ENCODE measurements at regions not wholly inside any gene's neighbourhood (a gene's known extent, or its start where the extent isn't known, plus 50 kb on each side); places are given as distances from the start of the nearest gene placed in this dataset.

GRCh38 chr6:93889713-93890112 is 470.4 kb upstream of the EPHA7 start:
- Histone ChIP-seq H3K4me3 (ENCODE audit: low read depth, low read length) (no peak overlapping the region), H3K9me3 (ENCODE audit: control insufficient read depth, insufficient read depth, low read length) (no peaks in the 10 kb centered on the region; the same call in 1 of the 2 replicates), H3K27me3 (ENCODE audit: control insufficient read depth, insufficient read depth, low read length) (no peaks in the 10 kb centered on the region), H3K27ac (ENCODE audit: low read depth, low read length) (no peak overlapping the region)
- ChIA-PET CTCF (no interaction called here), POLR2A (no interaction called here)
- no peak for DNase-seq (ENCODE audit: low read depth, low spot score)
- no peak for TF ChIP-seq CTCF (IDR thresholded peaks at IDR 0.05; ENCODE audit: low read depth, low read length)

- DNase-seq (ENCODE audit: low read depth, low spot score), result no peak
- ChIA-PET CTCF (no interaction called here), POLR2A (no interaction called here)
- Histone ChIP-seq H3K27me3 (ENCODE audit: control insufficient read depth, insufficient read depth, low read length) (no peaks in the 10 kb centered on the region), H3K27ac (ENCODE audit: low read depth, low read length) (no peak overlapping the region), H3K4me3 (ENCODE audit: low read depth, low read length) (no peak overlapping the region), H3K9me3 (ENCODE audit: control insufficient read depth, insufficient read depth, low read length) (no peaks in the 10 kb centered on the region; the same call in 1 of the 2 replicates)
- no peak for TF ChIP-seq CTCF (IDR thresholded peaks at IDR 0.05; ENCODE audit: low read depth, low read length)
These were observed 467.1 kb upstream of the EPHA7 start for GRCh38 chr6:93886416-93886815.

GRCh38 chr6:93859971-93860370 is 440.6 kb upstream of the EPHA7 start:
- TF ChIP-seq CTCF (IDR thresholded peaks at IDR 0.05; ENCODE audit: low read depth, low read length), result no peak
- DNase-seq (ENCODE audit: low read depth, low spot score), result no peak
- H3K9me3 ChIP-seq (ENCODE audit: control insufficient read depth, insufficient read depth, low read length), result peaks cover 3% of the 10 kb centered on the region; the same call in 1 of the 2 replicates
- POLR2A ChIA-PET, result no interaction called here
- no peaks in the 10 kb centered on the region for H3K27me3 ChIP-seq (ENCODE audit: control insufficient read depth, insufficient read depth, low read length)
- no peak overlapping the region for H3K4me3 ChIP-seq (ENCODE audit: low read depth, low read length)
- no peak overlapping the region for H3K27ac ChIP-seq (ENCODE audit: low read depth, low read length)
- CTCF ChIA-PET, result no interaction called here

- DNase-seq (ENCODE audit: low read depth, low spot score), result no peak
- Histone ChIP-seq H3K27me3 (ENCODE audit: control insufficient read depth, insufficient read depth, low read length) (no peaks in the 10 kb centered on the region), H3K9me3 (ENCODE audit: control insufficient read depth, insufficient read depth, low read length) (peaks cover 6% of the 10 kb centered on the region; the same call in 1 of the 2 replicates), H3K27ac (ENCODE audit: low read depth, low read length) (no peak overlapping the region), H3K4me3 (ENCODE audit: low read depth, low read length) (no peak overlapping the region)
- no peak for TF ChIP-seq CTCF (IDR thresholded peaks at IDR 0.05; ENCODE audit: low read depth, low read length)
- ChIA-PET POLR2A (no interaction called here), CTCF (no interaction called here)
These were observed 438.9 kb upstream of the EPHA7 start for GRCh38 chr6:93858213-93858612.

GRCh38 chr6:93849857-93850256 is 430.5 kb upstream of the EPHA7 start:
- CTCF ChIA-PET, result no interaction called here
- Histone ChIP-seq H3K27me3 (ENCODE audit: control insufficient read depth, insufficient read depth, low read length) (no peaks in the 10 kb centered on the region), H3K9me3 (ENCODE audit: control insufficient read depth, insufficient read depth, low read length) (peaks cover 3% of the 10 kb centered on the region), H3K27ac (ENCODE audit: low read depth, low read length) (no peak overlapping the region), H3K4me3 (ENCODE audit: low read depth, low read length) (no peak overlapping the region)
- POLR2A ChIA-PET, result no interaction called here
- DNase-seq (ENCODE audit: low read depth, low spot score), result no peak
- no peak for TF ChIP-seq CTCF (IDR thresholded peaks at IDR 0.05; ENCODE audit: low read depth, low read length)
